DND-41 (cell line): ENCODE measurements at regions not wholly inside any gene's neighbourhood (a gene's known extent, or its start where the extent isn't known, plus 50 kb on each side); places are given as distances from the start of the nearest gene placed in this dataset.

Experiments
- EZH2 ChIP-seq: IDR thresholded peaks from 3 replicates; pipeline ENCODE4 v1.6.1; 2012; ENCODE audit warnings: borderline replicate concordance, low read depth, mild to moderate bottlenecking, moderate library complexity, low read length, inconsistent platforms; ENCODE audit not compliant: severe bottlenecking
- TF ChIP-seq, protein P1 (sequence below): IDR thresholded peaks from 2 replicates; pipeline ENCODE4 v1.5.1; 2012; ENCODE audit warnings: borderline replicate concordance, low read length, moderate library complexity, mild to moderate bottlenecking; ENCODE audit not compliant: poor library complexity, severe bottlenecking; ENCODE audit errors: extremely low read depth

GRCh38 chrX:3771766-3772165 lies 58.3 kb upstream of the PRKX start:
- TF ChIP-seq, protein P1, sequence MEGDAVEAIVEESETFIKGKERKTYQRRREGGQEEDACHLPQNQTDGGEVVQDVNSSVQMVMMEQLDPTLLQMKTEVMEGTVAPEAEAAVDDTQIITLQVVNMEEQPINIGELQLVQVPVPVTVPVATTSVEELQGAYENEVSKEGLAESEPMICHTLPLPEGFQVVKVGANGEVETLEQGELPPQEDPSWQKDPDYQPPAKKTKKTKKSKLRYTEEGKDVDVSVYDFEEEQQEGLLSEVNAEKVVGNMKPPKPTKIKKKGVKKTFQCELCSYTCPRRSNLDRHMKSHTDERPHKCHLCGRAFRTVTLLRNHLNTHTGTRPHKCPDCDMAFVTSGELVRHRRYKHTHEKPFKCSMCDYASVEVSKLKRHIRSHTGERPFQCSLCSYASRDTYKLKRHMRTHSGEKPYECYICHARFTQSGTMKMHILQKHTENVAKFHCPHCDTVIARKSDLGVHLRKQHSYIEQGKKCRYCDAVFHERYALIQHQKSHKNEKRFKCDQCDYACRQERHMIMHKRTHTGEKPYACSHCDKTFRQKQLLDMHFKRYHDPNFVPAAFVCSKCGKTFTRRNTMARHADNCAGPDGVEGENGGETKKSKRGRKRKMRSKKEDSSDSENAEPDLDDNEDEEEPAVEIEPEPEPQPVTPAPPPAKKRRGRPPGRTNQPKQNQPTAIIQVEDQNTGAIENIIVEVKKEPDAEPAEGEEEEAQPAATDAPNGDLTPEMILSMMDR, result no peak
- TF ChIP-seq EZH2, result no peak
